ENCODE measurements at regions not wholly inside any gene's neighbourhood (a gene's known extent, or its start where the extent isn't known, plus 50 kb on each side); places are given as distances from the start of the nearest gene placed in this dataset.

- H3K36me3 ChIP-seq (ENCODE audit: control insufficient read depth in 2 of 4, insufficient read depth in 4 of 4, low read length in 3 of 4), result no peaks in the 10 kb centered on the region
- no peak overlapping the region for H3K56ac ChIP-seq (replicated peaks; ENCODE audit: insufficient read length, low read depth, low read length)
- no peak overlapping the region for H2BK20ac ChIP-seq (ENCODE audit: low read length)
- CTCF ChIA-PET (ENCODE audit: partially characterized antibody), result no interaction called here
- no peak overlapping the region for H3K4me2 ChIP-seq (ENCODE audit: insufficient read depth in 1 of 2, low read depth in 2 of 2, low read length in 2 of 2)
- H3K9ac ChIP-seq (replicated peaks in 1 of 4; ENCODE audit: extremely low read depth in 1 of 4, low read depth in 3 of 4, low read length in 3 of 4), result no peak overlapping the region
- H3K18ac ChIP-seq (ENCODE audit: extremely low read depth, low read length), result no peak overlapping the region
- no peak overlapping the region for H3K27ac ChIP-seq (ENCODE audit: low read depth, low read length)
- no peak overlapping the region for H2BK120ac ChIP-seq (replicated peaks; ENCODE audit: low read depth, low read length)
- DNase-seq (ENCODE audit: low read depth in 1 of 2, low spot score in 2 of 2) (no peak), FAIRE-seq (no peak)
- H2AK5ac ChIP-seq (ENCODE audit: low read depth, low read length), result no peak overlapping the region
- no peak overlapping the region; the same call in 1 of the 2 replicates for H2BK12ac ChIP-seq (ENCODE audit: low read depth, low read length)
- no peak overlapping the region for H4K91ac ChIP-seq (replicated peaks; ENCODE audit: insufficient read length, low read length)
- no peak overlapping the region for H3K23ac ChIP-seq (ENCODE audit: insufficient read length)
- H2AFZ ChIP-seq (ENCODE audit: low read length), result no peak overlapping the region
- no peaks in the 10 kb centered on the region for H3K9me3 ChIP-seq (ENCODE audit: insufficient read depth in 2 of 2, low read depth in 1 of 2, low read length in 1 of 2)
- WGBS, 2 experiments (ENCODE audit: extremely low coverage in 1 of 2, insufficient coverage in 1 of 2, insufficient read length in 1 of 2, insufficient replicate concordance in 2 of 2, low coverage in 1 of 2, low lambda C conversion rate in 2 of 2, missing lambda C conversion rate in 1 of 2), result 90% methylated on average over 3 of the region's 3 CpGs; no CpG with 5 or more reads in 1 of the 2 experiments
- no peaks in the 10 kb centered on the region for H3K27me3 ChIP-seq (replicated peaks in 1 of 4; ENCODE audit: control insufficient read depth in 3 of 4, extremely low read depth in 1 of 4, insufficient read depth in 3 of 4, low read length in 3 of 4)
- no peak overlapping the region for H2BK5ac ChIP-seq (ENCODE audit: low read depth, low read length)
- H3K4ac ChIP-seq (replicated peaks; ENCODE audit: insufficient read length, low read depth, low read length), result no peak overlapping the region
- H4K20me1 ChIP-seq (replicated peaks in 1 of 2; ENCODE audit: control insufficient read depth in 1 of 2, insufficient read depth in 2 of 2, low read length in 2 of 2), result no peaks in the 10 kb centered on the region
- TF ChIP-seq JUN (IDR thresholded peaks at IDR 0.05; ENCODE audit: low read depth, low read length) (no peak), SRF (IDR thresholded peaks at IDR 0.05; ENCODE audit: low read depth, low read length) (no peak), HDAC6 (IDR thresholded peaks at IDR 0.05; ENCODE audit: low read depth, low read length) (no peak), EZH2 (IDR thresholded peaks at IDR 0.05; ENCODE audit: low read depth, low read length, severe bottlenecking) (no peak), CHD1 (IDR thresholded peaks at IDR 0.05; ENCODE audit: low read depth, low read length) (no peak), CTBP2 (IDR thresholded peaks at IDR 0.05; ENCODE audit: borderline replicate concordance, insufficient read depth, insufficient read length, low read length) (no peak), ATF2 (IDR thresholded peaks at IDR 0.05; ENCODE audit: low read length) (no peak), CBX8 (IDR thresholded peaks at IDR 0.05; ENCODE audit: borderline replicate concordance, low read depth, low read length) (no peak), TEAD4 (IDR thresholded peaks at IDR 0.05; ENCODE audit: low read depth, low read length) (no peak), KDM5A (IDR thresholded peaks at IDR 0.05; ENCODE audit: low read length) (no peak)
- no peak overlapping the region for H4K8ac ChIP-seq (ENCODE audit: extremely low read depth, insufficient read depth, low read length)
- no peak overlapping the region for H2BK15ac ChIP-seq (ENCODE audit: low read length)
- H3K23me2 ChIP-seq (ENCODE audit: low read depth, low read length), result no peaks in the 10 kb centered on the region; the same call in 1 of the 2 replicates
- no peak overlapping the region for H3K4me3 ChIP-seq (ENCODE audit: extremely low read depth in 1 of 4, insufficient read depth in 2 of 4, low read depth in 3 of 4, low read length in 4 of 4)
- H3K14ac ChIP-seq (ENCODE audit: insufficient read length), result no peak overlapping the region
- no peaks in the 10 kb centered on the region for H3K79me1 ChIP-seq (ENCODE audit: low read depth, low read length)
- H4K5ac ChIP-seq (ENCODE audit: insufficient read length, low read depth, low read length), result no peak overlapping the region
- POLR2A ChIA-PET (ENCODE audit: partially characterized antibody), result no interaction called here
- H3K4me1 ChIP-seq (replicated peaks in 1 of 4; ENCODE audit: control insufficient read depth in 3 of 4, insufficient read depth in 4 of 4, low read length in 3 of 4), result no peaks in the 10 kb centered on the region
- no peaks in the 10 kb centered on the region for H3K79me2 ChIP-seq (ENCODE audit: control insufficient read depth in 1 of 2, insufficient read depth in 2 of 2, low read length in 2 of 2)
These were observed 168.0 kb downstream of the HS3ST3B1 start for GRCh38 chr17:14468858-14469257.

Measured in H1 (cell line).